H9 (cell line): ENCODE measurements at regions not wholly inside any gene's neighbourhood (a gene's known extent, or its start where the extent isn't known, plus 50 kb on each side); places are given as distances from the start of the nearest gene placed in this dataset.

Source experiments
- DNase-seq: peaks from one replicate; pipeline ENCODE4 v3.0.0-alpha.2; 2017
- H2AFZ ChIP-seq: one replicate; pipeline ENCODE4 v1.6.1; 2013; ENCODE audit warnings: mild to moderate bottlenecking, low read length, control low read depth, moderate library complexity
- H2AK5ac ChIP-seq: 2 replicates; pipeline ENCODE4 v1.6.1; 2013; ENCODE audit warnings: low read length, control low read depth, mixed read lengths; ENCODE audit not compliant: insufficient read length
- H2BK120ac ChIP-seq: one replicate; pipeline ENCODE4 v1.6.1; 2013; ENCODE audit warnings: low read depth, mild to moderate bottlenecking, low read length, control low read depth, inconsistent platforms; ENCODE audit not compliant: poor library complexity, severe bottlenecking
- H2BK12ac ChIP-seq: 2 replicates; pipeline ENCODE4 v1.6.1; 2013; ENCODE audit warnings: low read length, control low read depth, mixed read lengths, low read depth; ENCODE audit not compliant: insufficient read length
- H2BK15ac ChIP-seq: 2 replicates; pipeline ENCODE4 v1.6.1; 2013; ENCODE audit warnings: low read depth, low read length, control low read depth
- H2BK20ac ChIP-seq: one replicate; pipeline ENCODE4 v1.6.1; 2013; ENCODE audit warnings: low read depth, mild to moderate bottlenecking, low read length, control low read depth, inconsistent platforms; ENCODE audit not compliant: poor library complexity, severe bottlenecking
- H2BK5ac ChIP-seq: 2 replicates; pipeline ENCODE4 v1.6.1; 2013; ENCODE audit warnings: low read length, control low read depth, mixed read lengths; ENCODE audit not compliant: insufficient read length
- H3K14ac ChIP-seq: 2 replicates; pipeline ENCODE4 v1.6.1; 2013; ENCODE audit warnings: low read length, control low read depth; ENCODE audit not compliant: insufficient read depth
- H3K18ac ChIP-seq: 2 replicates; pipeline ENCODE4 v1.6.1; 2013; ENCODE audit warnings: low read depth, mild to moderate bottlenecking, mixed read lengths, low read length, control low read depth; ENCODE audit not compliant: insufficient read length
- H3K23ac ChIP-seq: 2 replicates; pipeline ENCODE4 v1.6.1; 2013; ENCODE audit warnings: low read length, control low read depth, mixed read lengths, low read depth; ENCODE audit not compliant: insufficient read length
- H3K23me2 ChIP-seq: 2 replicates; pipeline ENCODE4 v1.6.1; 2013; ENCODE audit warnings: low read depth, mild to moderate bottlenecking, mixed read lengths, low read length, control low read depth; ENCODE audit not compliant: insufficient read length, poor library complexity, severe bottlenecking
- H3K27ac ChIP-seq: 2 replicates; pipeline ENCODE4 v1.5.1; 2013; ENCODE audit warnings: low read length, control low read depth, mixed read lengths, low read depth; ENCODE audit not compliant: insufficient read length
- H3K27me3 ChIP-seq: 2 replicates; pipeline ENCODE4 v1.6.1; 2013; ENCODE audit warnings: low read length, control low read depth, inconsistent platforms; ENCODE audit not compliant: insufficient read depth
- H3K4ac ChIP-seq: 2 replicates; pipeline ENCODE4 v1.6.1; 2013; ENCODE audit warnings: low read depth, mild to moderate bottlenecking, control low read depth, inconsistent platforms, low read length, moderate library complexity
- H3K4me1 ChIP-seq: 2 replicates; pipeline ENCODE4 v1.6.1; 2013; ENCODE audit warnings: low read length, control low read depth, inconsistent platforms; ENCODE audit not compliant: insufficient read depth
- H3K4me2 ChIP-seq: 2 replicates; pipeline ENCODE4 v1.6.1; 2013; ENCODE audit warnings: low read length, control low read depth, mixed read lengths; ENCODE audit not compliant: insufficient read length, insufficient read depth
- H3K56ac ChIP-seq: 2 replicates; pipeline ENCODE4 v1.6.1; 2013; ENCODE audit warnings: low read depth, mild to moderate bottlenecking, mixed read lengths, low read length, control low read depth; ENCODE audit not compliant: insufficient read length
- H3K79me1 ChIP-seq: 2 replicates; pipeline ENCODE4 v1.6.1; 2013; ENCODE audit warnings: low read depth, mild to moderate bottlenecking, moderate library complexity, low read length, control low read depth, inconsistent platforms; ENCODE audit not compliant: insufficient read depth, poor library complexity, severe bottlenecking
- H3K79me2 ChIP-seq: 2 replicates; pipeline ENCODE4 v1.6.1; 2013; ENCODE audit warnings: low read length, control low read depth, inconsistent platforms; ENCODE audit not compliant: insufficient read depth
- H3K9ac ChIP-seq: 2 replicates; pipeline ENCODE4 v1.6.1; 2013; ENCODE audit warnings: low read length, control low read depth, mixed read lengths; ENCODE audit not compliant: insufficient read length; ENCODE audit errors: extremely low read depth
- H3K9me3 ChIP-seq: one replicate; pipeline ENCODE4 v1.6.1; 2013; ENCODE audit warnings: low read depth, low read length, inconsistent platforms; ENCODE audit not compliant: control insufficient read depth
- H3T11ph ChIP-seq: one replicate; pipeline ENCODE4 v1.6.1; 2013; ENCODE audit warnings: mild to moderate bottlenecking, low read length, control low read depth, inconsistent platforms
- H4K20me1 ChIP-seq: one replicate; pipeline ENCODE4 v1.6.1; 2013; ENCODE audit not compliant: control insufficient read depth, insufficient read length, insufficient read depth
- H4K5ac ChIP-seq: 2 replicates; pipeline ENCODE4 v1.6.1; 2013; ENCODE audit warnings: low read depth, mild to moderate bottlenecking, mixed read lengths, low read length, control low read depth; ENCODE audit not compliant: insufficient read length
- H4K8ac ChIP-seq: replicated peaks from 2 replicates; pipeline ENCODE4 v1.6.1; 2013; ENCODE audit warnings: low read length, control low read depth, mixed read lengths, low read depth; ENCODE audit not compliant: insufficient read length
- H4K91ac ChIP-seq: 2 replicates; pipeline ENCODE4 v1.6.1; 2013; ENCODE audit warnings: low read depth, mild to moderate bottlenecking, moderate library complexity, mixed read lengths, low read length, control low read depth; ENCODE audit not compliant: insufficient read length
- H3K27ac Mint-ChIP-seq, 3 experiments: 2 replicates in 2 of 3; 3 replicates in 1 of 3; pipeline ENCODE4 v1.8.0; 2020 to 2021; ENCODE audit warnings: mixed read lengths in 3 of 3, mild to moderate bottlenecking in 1 of 3, moderate library complexity in 1 of 3
- H3K27me3 Mint-ChIP-seq: 2 replicates; pipeline ENCODE4 v1.8.0; 2021; ENCODE audit warnings: low read depth, mild to moderate bottlenecking, moderate library complexity, mixed read lengths
- H3K36me3 Mint-ChIP-seq, 3 experiments: 2 replicates in 2 of 3; 3 replicates in 1 of 3; pipeline ENCODE4 v1.8.0; 2020 to 2021; ENCODE audit warnings: low read depth in 3 of 3, mixed read lengths in 3 of 3; ENCODE audit not compliant: insufficient read depth in 1 of 3
- H3K4me1 Mint-ChIP-seq, 2 experiments: 2 replicates each; pipeline ENCODE4 v1.8.0; 2020; ENCODE audit warnings: mixed read lengths in 2 of 2
- H3K4me3 Mint-ChIP-seq, 2 experiments: 2 replicates in 1 of 2; 3 replicates in 1 of 2; pipeline ENCODE4 v1.8.0; 2020 to 2021; ENCODE audit warnings: mild to moderate bottlenecking in 2 of 2, mixed read lengths in 2 of 2, moderate library complexity in 1 of 2
- H3K9me3 Mint-ChIP-seq, 2 experiments: 2 replicates in 1 of 2; 3 replicates in 1 of 2; pipeline ENCODE4 v1.8.0; 2020; ENCODE audit warnings: mild to moderate bottlenecking in 2 of 2, mixed read lengths in 2 of 2, moderate library complexity in 1 of 2
- CTCF ChIP-seq: fragments of 200-600 bp; sonication (generic); conservative IDR thresholded peaks from 3 replicates; pipeline ENCODE4 v1.8.0; 2021; ENCODE audit warnings: antibody characterized with exemption, mild to moderate bottlenecking
- WGBS: extraction: QIAGEN DNeasy Blood & Tissue Kit; methylation state at CpG from one replicate; pipeline ENCODE4 v1.1.7; 2013; ENCODE audit warnings: missing lambda C conversion rate, low lambda C conversion rate, mixed read lengths; ENCODE audit not compliant: insufficient read length; ENCODE audit errors: extremely low coverage; 5-methylcytosine and 5-hydroxymethylcytosine counted together

- H4K20me1 ChIP-seq, result no peaks in the 10 kb centered on the region
- H3K18ac ChIP-seq, result no peak overlapping the region
- Mint-ChIP-seq H3K9me3 (peaks cover 14 to 18% of the 10 kb centered on the region in 2 experiments; a peak in 4 of 5 replicates), H3K4me1 (peaks cover under 1 to 8% of the 10 kb centered on the region in 2 experiments; a peak in 3 of 4 replicates), H3K4me3 (no peak overlapping the region), H3K27me3 (no peaks in the 10 kb centered on the region), H3K36me3 (peaks cover 0 to 17% (median 6%) of the 10 kb centered on the region in 3 experiments; a peak in 4 of 7 replicates), H3K27ac (no peak overlapping the region; a peak in 1 of 7 replicates)
- no peak overlapping the region for H3K23ac ChIP-seq
- no peak for DNase-seq
- H2BK12ac ChIP-seq, result no peak overlapping the region
- no peaks in the 10 kb centered on the region for H3K27me3 ChIP-seq
- no peak overlapping the region for H4K8ac ChIP-seq
- no peaks in the 10 kb centered on the region for H3K79me2 ChIP-seq
- H2AFZ ChIP-seq, result no peak overlapping the region
- H2BK5ac ChIP-seq, result no peak overlapping the region
- no peak overlapping the region for H3T11ph ChIP-seq
- H3K27ac ChIP-seq, result no peak overlapping the region
- no peak overlapping the region for H4K91ac ChIP-seq
- H3K4me1 ChIP-seq, result no peaks in the 10 kb centered on the region
- no peak overlapping the region for H3K9ac ChIP-seq
- H3K79me1 ChIP-seq, result no peaks in the 10 kb centered on the region
- no peak overlapping the region for H3K4me2 ChIP-seq
- H3K9me3 ChIP-seq, result no peaks in the 10 kb centered on the region
- no peak overlapping the region for H3K4ac ChIP-seq
- no peak for TF ChIP-seq CTCF
- no CpG with 5 or more reads among the region's 3 CpGs for WGBS
- no peak overlapping the region for H3K14ac ChIP-seq
- no peak overlapping the region for H2BK15ac ChIP-seq
- no peak overlapping the region for H2BK120ac ChIP-seq
- H4K5ac ChIP-seq, result no peak overlapping the region
- H2BK20ac ChIP-seq, result no peak overlapping the region
- no peaks in the 10 kb centered on the region for H3K23me2 ChIP-seq
- no peak overlapping the region for H3K56ac ChIP-seq
- H2AK5ac ChIP-seq, result no peak overlapping the region
Measured at GRCh38 chr4:170169699-170170098, 79.9 kb upstream of the AADAT start.
